Transverse colon (tissue), 4 donors: ENCODE measurements at regions not wholly inside any gene's neighbourhood (a gene's known extent, or its start where the extent isn't known, plus 50 kb on each side); places are given as distances from the start of the nearest gene placed in this dataset.

Experiments used
- POLR2A ChIP-seq: fragments of 450-650 bp; IDR thresholded peaks from one replicate; pipeline ENCODE4 v1.6.1; 2016; ENCODE audit warnings: antibody characterized with exemption, mild to moderate bottlenecking, moderate library complexity
- POLR2AphosphoS5 ChIP-seq, 3 donors: sonication (generic); formaldehyde crosslinking; IDR thresholded peaks; one replicate each; pipeline ENCODE4 v1.6.1; 2016; ENCODE audit warnings: antibody characterized with exemption in 3 of 3
- TF ChIP-seq, protein P1 (sequence below), 5 experiments: fragments of 200-600 bp in 3 of 5; fragments of 450-650 bp in 2 of 5; sonication (generic) in 3 of 5; IDR thresholded peaks; 1 replicate in 2 of 5; 2 replicates in 3 of 5; pipeline ENCODE4 v1.5.1; 2016 to 2017; ENCODE audit warnings: antibody characterized with exemption in 5 of 5, inconsistent platforms in 3 of 5, mild to moderate bottlenecking in 2 of 5, moderate library complexity in 1 of 5

DNA sequence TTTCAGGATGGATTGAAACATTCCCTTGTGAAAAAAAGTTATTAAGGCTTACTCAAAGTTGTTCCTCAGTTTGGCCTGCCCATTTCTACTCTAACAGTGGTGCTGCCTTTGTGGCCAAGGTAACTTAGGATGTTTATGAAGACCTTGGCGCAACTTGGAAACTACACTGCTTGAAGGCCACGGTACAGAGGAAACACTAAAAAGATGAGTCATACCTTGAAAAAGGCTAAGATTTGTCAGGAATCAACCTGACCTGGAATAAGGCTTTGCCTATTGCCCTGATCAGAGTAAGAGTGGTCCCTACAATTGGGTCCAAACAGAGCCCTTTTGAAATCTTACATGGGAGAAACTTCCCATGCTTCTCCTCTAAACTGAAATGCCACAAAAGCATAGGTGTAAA, 119.9 kb upstream of the MOCS1 start:
- TF ChIP-seq POLR2A (no peak), POLR2AphosphoS5 (IDR thresholded peaks at IDR 0.05) (no peak)
- TF ChIP-seq, protein P1, sequence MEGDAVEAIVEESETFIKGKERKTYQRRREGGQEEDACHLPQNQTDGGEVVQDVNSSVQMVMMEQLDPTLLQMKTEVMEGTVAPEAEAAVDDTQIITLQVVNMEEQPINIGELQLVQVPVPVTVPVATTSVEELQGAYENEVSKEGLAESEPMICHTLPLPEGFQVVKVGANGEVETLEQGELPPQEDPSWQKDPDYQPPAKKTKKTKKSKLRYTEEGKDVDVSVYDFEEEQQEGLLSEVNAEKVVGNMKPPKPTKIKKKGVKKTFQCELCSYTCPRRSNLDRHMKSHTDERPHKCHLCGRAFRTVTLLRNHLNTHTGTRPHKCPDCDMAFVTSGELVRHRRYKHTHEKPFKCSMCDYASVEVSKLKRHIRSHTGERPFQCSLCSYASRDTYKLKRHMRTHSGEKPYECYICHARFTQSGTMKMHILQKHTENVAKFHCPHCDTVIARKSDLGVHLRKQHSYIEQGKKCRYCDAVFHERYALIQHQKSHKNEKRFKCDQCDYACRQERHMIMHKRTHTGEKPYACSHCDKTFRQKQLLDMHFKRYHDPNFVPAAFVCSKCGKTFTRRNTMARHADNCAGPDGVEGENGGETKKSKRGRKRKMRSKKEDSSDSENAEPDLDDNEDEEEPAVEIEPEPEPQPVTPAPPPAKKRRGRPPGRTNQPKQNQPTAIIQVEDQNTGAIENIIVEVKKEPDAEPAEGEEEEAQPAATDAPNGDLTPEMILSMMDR (IDR thresholded peaks at IDR 0.05), result no peak
